ENCODE measurements at regions not wholly inside any gene's neighbourhood (a gene's known extent, or its start where the extent isn't known, plus 50 kb on each side); places are given as distances from the start of the nearest gene placed in this dataset.

DNA sequence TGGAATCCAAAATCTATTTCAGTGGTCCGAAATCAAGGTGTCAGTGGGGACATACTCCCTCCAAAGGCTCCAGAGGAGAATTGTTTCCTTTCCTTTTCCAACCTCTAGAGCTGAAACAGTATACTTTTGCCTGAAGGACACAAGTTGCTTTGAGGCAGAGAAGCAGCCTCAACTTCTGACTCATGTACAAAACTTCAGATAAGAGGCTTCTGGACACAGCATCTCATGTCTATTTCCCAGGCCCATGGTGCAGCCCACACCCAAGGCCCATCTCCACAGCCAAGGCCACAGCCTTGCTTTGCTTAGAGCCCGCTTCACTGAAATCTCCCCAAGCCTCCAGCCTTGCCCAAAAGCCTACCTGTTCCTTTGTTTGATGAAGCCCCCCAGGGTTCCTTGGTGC is 68.9 kb downstream of the ZNF467 start:
- Histone ChIP-seq H3K9me3 (no peaks in the 10 kb centered on the region), H3K4me3 (ENCODE audit: low read depth in 2 of 2, low read length in 1 of 2) (no peak overlapping the region), H3K4me1 (ENCODE audit: control insufficient read depth in 1 of 2, insufficient read depth in 2 of 2, low read depth in 1 of 2, low read length in 1 of 2) (no peaks in the 10 kb centered on the region), H3K9ac (no peak overlapping the region), H3K9me2 (no peaks in the 10 kb centered on the region), H3F3A (replicated peaks; ENCODE audit: insufficient read depth) (no peaks in the 10 kb centered on the region), H3K27me3 (ENCODE audit: insufficient read depth) (no peaks in the 10 kb centered on the region), H4K20me1 (ENCODE audit: insufficient read depth) (no peaks in the 10 kb centered on the region), H3K36me3 (replicated peaks in 1 of 2; ENCODE audit: control insufficient read depth in 1 of 2, insufficient read depth in 2 of 2, low read length in 1 of 2) (no peaks in the 10 kb centered on the region), H3K27ac (ENCODE audit: low read depth in 2 of 2, low read length in 1 of 2) (no peak overlapping the region), H3K4me2 (no peak overlapping the region), H3K79me2 (ENCODE audit: insufficient read depth) (no peaks in the 10 kb centered on the region), H2AFZ (ENCODE audit: low read depth) (no peak overlapping the region)
- ChIA-PET POLR2A (no interaction called here), CTCF (interaction anchor here (0.6 to 1.8 kb wide), 8 partner anchors 14 to 85 kb away, joined by 3 to 8 read pairs (median 4); no protein-coding TSS in a partner anchor)
- no peak for TF ChIP-seq MXI1 (IDR thresholded peaks at IDR 0.05; ENCODE audit: low read depth, low read length)
- TF ChIP-seq, protein P1, sequence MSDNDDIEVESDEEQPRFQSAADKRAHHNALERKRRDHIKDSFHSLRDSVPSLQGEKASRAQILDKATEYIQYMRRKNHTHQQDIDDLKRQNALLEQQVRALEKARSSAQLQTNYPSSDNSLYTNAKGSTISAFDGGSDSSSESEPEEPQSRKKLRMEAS (IDR thresholded peaks at IDR 0.05; ENCODE audit: low read depth) = no peak
- no peak for TF ChIP-seq TAF1 (IDR thresholded peaks at IDR 0.05; ENCODE audit: borderline replicate concordance, low read depth, low read length)
- TF ChIP-seq RXRA (IDR thresholded peaks at IDR 0.05; ENCODE audit: borderline replicate concordance, low read depth) = no peak
- no peak for TF ChIP-seq NFIC (IDR thresholded peaks at IDR 0.05; ENCODE audit: borderline replicate concordance)
- no peak for TF ChIP-seq FOXJ3 (CRISPR knock-in tag; IDR thresholded peaks at IDR 0.05)
- DNase-seq = no peak
- 40% methylated on average over 2 of the region's 2 CpGs for WGBS (ENCODE audit: low lambda C conversion rate)

- no peak overlapping the region for H3K27ac ChIP-seq (ENCODE audit: low read depth in 2 of 2, low read length in 1 of 2)
- H3K36me3 ChIP-seq (replicated peaks in 1 of 2; ENCODE audit: control insufficient read depth in 1 of 2, insufficient read depth in 2 of 2, low read length in 1 of 2) = no peaks in the 10 kb centered on the region
- H3F3A ChIP-seq (replicated peaks; ENCODE audit: insufficient read depth) = no peaks in the 10 kb centered on the region
- 32% methylated on average over 7 of the region's 7 CpGs for WGBS (ENCODE audit: low lambda C conversion rate)
- H2AFZ ChIP-seq (ENCODE audit: low read depth) = no peak overlapping the region
- CTCF ChIA-PET = interaction anchor here (1.0 to 1.8 kb wide), 2 partner anchors 30 to 32 kb away, joined by 4 to 6 read pairs; no protein-coding TSS in a partner anchor
- no peak overlapping the region for H3K4me2 ChIP-seq
- no peaks in the 10 kb centered on the region for H3K9me2 ChIP-seq
- TF ChIP-seq MEF2A (IDR thresholded peaks at IDR 0.05; ENCODE audit: borderline replicate concordance, low read depth) (no peak), GABPA (IDR thresholded peaks at IDR 0.05; ENCODE audit: low read depth) (no peak), RFX5 (IDR thresholded peaks at IDR 0.05; ENCODE audit: low read length) (no peak), RXRA (IDR thresholded peaks at IDR 0.05; ENCODE audit: borderline replicate concordance, low read depth) (no peak), NFIC (IDR thresholded peaks at IDR 0.05; ENCODE audit: borderline replicate concordance) (no peak), NRF1 (IDR thresholded peaks at IDR 0.05; ENCODE audit: low read depth, low read length) (no peak), EP300 (IDR thresholded peaks at IDR 0.05; ENCODE audit: borderline replicate concordance in 1 of 2, low read depth in 1 of 2, low read length in 1 of 2) (no peak), YY1 (IDR thresholded peaks at IDR 0.05; ENCODE audit: low read depth) (no peak), FOXM1 (IDR thresholded peaks at IDR 0.05; ENCODE audit: low read depth) (no peak), TAF1 (IDR thresholded peaks at IDR 0.05; ENCODE audit: borderline replicate concordance, low read depth, low read length) (no peak)
- TF ChIP-seq, protein P2, sequence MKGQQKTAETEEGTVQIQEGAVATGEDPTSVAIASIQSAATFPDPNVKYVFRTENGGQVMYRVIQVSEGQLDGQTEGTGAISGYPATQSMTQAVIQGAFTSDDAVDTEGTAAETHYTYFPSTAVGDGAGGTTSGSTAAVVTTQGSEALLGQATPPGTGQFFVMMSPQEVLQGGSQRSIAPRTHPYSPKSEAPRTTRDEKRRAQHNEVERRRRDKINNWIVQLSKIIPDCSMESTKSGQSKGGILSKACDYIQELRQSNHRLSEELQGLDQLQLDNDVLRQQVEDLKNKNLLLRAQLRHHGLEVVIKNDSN (IDR thresholded peaks at IDR 0.05; ENCODE audit: borderline replicate concordance, low read depth) = no peak
- TF ChIP-seq, protein P3, sequence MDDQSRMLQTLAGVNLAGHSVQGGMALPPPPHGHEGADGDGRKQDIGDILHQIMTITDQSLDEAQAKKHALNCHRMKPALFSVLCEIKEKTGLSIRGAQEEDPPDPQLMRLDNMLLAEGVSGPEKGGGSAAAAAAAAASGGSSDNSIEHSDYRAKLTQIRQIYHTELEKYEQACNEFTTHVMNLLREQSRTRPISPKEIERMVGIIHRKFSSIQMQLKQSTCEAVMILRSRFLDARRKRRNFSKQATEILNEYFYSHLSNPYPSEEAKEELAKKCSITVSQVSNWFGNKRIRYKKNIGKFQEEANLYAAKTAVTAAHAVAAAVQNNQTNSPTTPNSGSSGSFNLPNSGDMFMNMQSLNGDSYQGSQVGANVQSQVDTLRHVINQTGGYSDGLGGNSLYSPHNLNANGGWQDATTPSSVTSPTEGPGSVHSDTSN (IDR thresholded peaks at IDR 0.05) = no peak
- TF ChIP-seq, protein P1 (IDR thresholded peaks at IDR 0.05; ENCODE audit: low read depth) = no peak
- H3K27me3 ChIP-seq (ENCODE audit: insufficient read depth) = no peaks in the 10 kb centered on the region
- no peaks in the 10 kb centered on the region for H3K9me3 ChIP-seq
- POLR2A ChIA-PET = no interaction called here
- no peaks in the 10 kb centered on the region for H4K20me1 ChIP-seq (ENCODE audit: insufficient read depth)
- no peak overlapping the region for H3K9ac ChIP-seq
- H3K4me1 ChIP-seq (ENCODE audit: control insufficient read depth in 1 of 2, insufficient read depth in 2 of 2, low read depth in 1 of 2, low read length in 1 of 2) = no peaks in the 10 kb centered on the region
- no peak for DNase-seq
- H3K4me3 ChIP-seq (ENCODE audit: low read depth in 2 of 2, low read length in 1 of 2) = no peak overlapping the region
- H3K79me2 ChIP-seq (ENCODE audit: insufficient read depth) = no peaks in the 10 kb centered on the region
Measured at GRCh38 chr7:149703044-149703650, 70.2 kb downstream of the ZNF467 start.
